HEK293 (cell line): ENCODE measurements at regions not wholly inside any gene's neighbourhood (a gene's known extent, or its start where the extent isn't known, plus 50 kb on each side); places are given as distances from the start of the nearest gene placed in this dataset.

ENCODE experiments used
- CTCF ChIA-PET: fragments of 350-600 bp; formaldehyde crosslinking; extraction: SDS; loops from one replicate; lab custom pipeline; 2021; ENCODE audit warnings: antibody characterized with exemption; lab: Yijun Ruan, JAX
- POLR2A ChIA-PET: fragments of 300-600 bp; formaldehyde crosslinking; extraction: SDS; loops from one replicate; lab custom pipeline; 2020; ENCODE audit warnings: antibody characterized with exemption, inconsistent platforms; lab: Yijun Ruan, JAX
- H3K27ac ChIP-seq: fragments of 200-500 bp; sonication (Bioruptor generic); 2 replicates; pipeline ENCODE4 v1.5.1; 2014; ENCODE audit warnings: low read depth, low read length, control low read depth, inconsistent platforms; ENCODE audit errors: extremely low read depth
- H3K36me3 ChIP-seq, 2 experiments: fragments of 200-500 bp in 1 of 2; sonication (Bioruptor generic) in 1 of 2; 1 replicate in 1 of 2; 2 replicates in 1 of 2; pipeline ENCODE4 v1.5.1; 2014 to 2017; ENCODE audit warnings: inconsistent platforms in 2 of 2, low read length in 2 of 2; ENCODE audit not compliant: control insufficient read depth in 2 of 2, insufficient read depth in 1 of 2
- H3K4me1 ChIP-seq: fragments of 200-500 bp; sonication (Bioruptor generic); 2 replicates; pipeline ENCODE4 v1.5.1; 2014; ENCODE audit warnings: mild to moderate bottlenecking, low read length, inconsistent platforms; ENCODE audit not compliant: control insufficient read depth, insufficient read depth
- H3K4me3 ChIP-seq: 2 replicates; pipeline ENCODE4 v1.5.1; 2011; ENCODE audit warnings: low read depth, mild to moderate bottlenecking, control low read depth, low read length, moderate library complexity
- H3K9me3 ChIP-seq: fragments of 200-500 bp; sonication (Bioruptor generic); 2 replicates; pipeline ENCODE4 v1.5.1; 2014; ENCODE audit warnings: low read depth, low read length, inconsistent platforms; ENCODE audit not compliant: control insufficient read depth, insufficient read depth
- GLI2 ChIP-seq: fragments of 450-650 bp; formaldehyde crosslinking; IDR thresholded peaks from 2 replicates; pipeline ENCODE4; 2017; ENCODE audit warnings: missing biosample characterization, missing genetic modification characterization, low read depth, borderline replicate concordance
- KLF10 ChIP-seq: fragments of 450-650 bp; IDR thresholded peaks from 2 replicates; pipeline ENCODE4 v1.5.1; 2018; ENCODE audit warnings: missing biosample characterization, mild to moderate bottlenecking, missing genetic modification characterization
- RBAK ChIP-seq: fragments of 450-650 bp; formaldehyde crosslinking; IDR thresholded peaks from 2 replicates; pipeline ENCODE4 v1.5.1; 2016; ENCODE audit warnings: missing biosample characterization, missing genetic modification characterization
- SETDB1 ChIP-seq: IDR thresholded peaks from one replicate; pipeline ENCODE4 v1.6.1; 2017; ENCODE audit warnings: mild to moderate bottlenecking, low read length, moderate library complexity, mixed read lengths; ENCODE audit not compliant: insufficient read length
- TCF7L2 ChIP-seq: IDR thresholded peaks from 2 replicates; pipeline ENCODE4 v1.6.1; 2011; ENCODE audit warnings: low read depth, mild to moderate bottlenecking, inconsistent platforms, low read length, moderate library complexity, borderline replicate concordance
- YY1 ChIP-seq: fragments of 450-650 bp; formaldehyde crosslinking; IDR thresholded peaks from 2 replicates; pipeline ENCODE4 v1.5.1; 2018; ENCODE audit warnings: missing biosample characterization, missing genetic modification characterization
- ZBTB49 ChIP-seq: fragments of 450-650 bp; formaldehyde crosslinking; IDR thresholded peaks from 2 replicates; pipeline ENCODE4 v1.5.1; 2016; ENCODE audit warnings: missing biosample characterization, missing genetic modification characterization, low read depth
- ZNF214 ChIP-seq: fragments of 450-650 bp; formaldehyde crosslinking; IDR thresholded peaks from 2 replicates; pipeline ENCODE4 v1.5.1; 2017; ENCODE audit warnings: missing biosample characterization, mild to moderate bottlenecking, missing genetic modification characterization, borderline replicate concordance
- ZNF248 ChIP-seq: fragments of 450-650 bp; formaldehyde crosslinking; IDR thresholded peaks from 2 replicates; pipeline ENCODE4 v1.5.1; 2017; ENCODE audit warnings: missing biosample characterization, missing genetic modification characterization
- ZNF26 ChIP-seq: fragments of 450-650 bp; formaldehyde crosslinking; IDR thresholded peaks from 2 replicates; pipeline ENCODE4 v1.5.1; 2016; ENCODE audit warnings: missing biosample characterization, missing genetic modification characterization
- ZNF266 ChIP-seq: fragments of 450-650 bp; formaldehyde crosslinking; IDR thresholded peaks from 2 replicates; pipeline ENCODE4 v1.5.1; 2016; ENCODE audit warnings: missing biosample characterization, missing genetic modification characterization, low read depth
- ZNF302 ChIP-seq: fragments of 450-650 bp; formaldehyde crosslinking; IDR thresholded peaks from 2 replicates; pipeline ENCODE4 v1.5.1; 2016; ENCODE audit warnings: missing biosample characterization, missing genetic modification characterization, low read depth
- ZNF423 ChIP-seq: fragments of 450-650 bp; formaldehyde crosslinking; IDR thresholded peaks from 2 replicates; pipeline ENCODE4 v1.5.1; 2016; ENCODE audit warnings: missing biosample characterization, missing genetic modification characterization
- ZNF571 ChIP-seq: fragments of 450-650 bp; formaldehyde crosslinking; IDR thresholded peaks from 2 replicates; pipeline ENCODE4 v1.5.0; 2017; ENCODE audit warnings: missing biosample characterization, missing genetic modification characterization
- ZNF624 ChIP-seq: fragments of 450-650 bp; formaldehyde crosslinking; IDR thresholded peaks from 2 replicates; pipeline ENCODE4 v1.5.1; 2017; ENCODE audit warnings: missing biosample characterization, missing genetic modification characterization
- ZNF654 ChIP-seq: fragments of 450-650 bp; formaldehyde crosslinking; IDR thresholded peaks from 2 replicates; pipeline ENCODE4 v1.5.1; 2016; ENCODE audit warnings: low read depth, missing biosample characterization, missing genetic modification characterization
- ZNF660 ChIP-seq: fragments of 450-650 bp; IDR thresholded peaks from 2 replicates; pipeline ENCODE4 v1.5.1; 2018; ENCODE audit warnings: missing biosample characterization, mild to moderate bottlenecking, missing genetic modification characterization
- ZNF670 ChIP-seq: fragments of 450-650 bp; formaldehyde crosslinking; IDR thresholded peaks from 2 replicates; pipeline ENCODE4 v1.5.1; 2016; ENCODE audit warnings: missing biosample characterization, missing genetic modification characterization, low read depth
- ZNF747 ChIP-seq: fragments of 450-650 bp; formaldehyde crosslinking; IDR thresholded peaks from 2 replicates; pipeline ENCODE4 v1.5.1; 2016; ENCODE audit warnings: missing biosample characterization, missing genetic modification characterization
- ZNF791 ChIP-seq: fragments of 450-650 bp; formaldehyde crosslinking; IDR thresholded peaks from 2 replicates; pipeline ENCODE4 v1.5.1; 2016; ENCODE audit warnings: missing biosample characterization, missing genetic modification characterization
- TF ChIP-seq, protein P1 (sequence below): fragments of 450-650 bp; formaldehyde crosslinking; conservative IDR thresholded peaks from 2 replicates; pipeline ENCODE4 v1.5.1; 2016; ENCODE audit warnings: low read depth, missing biosample characterization, missing genetic modification characterization
- TF ChIP-seq, protein P2 (sequence below): fragments of 450-650 bp; formaldehyde crosslinking; IDR thresholded peaks from 2 replicates; pipeline ENCODE4 v1.5.1; 2016; ENCODE audit warnings: missing biosample characterization, missing genetic modification characterization
- TF ChIP-seq, protein P3 (sequence below): fragments of 450-650 bp; formaldehyde crosslinking; optimal IDR thresholded peaks from 2 replicates; pipeline ENCODE3; 2016; ENCODE audit warnings: missing biosample characterization, mild to moderate bottlenecking, missing genetic modification characterization
- TF ChIP-seq, protein P4 (sequence below): fragments of 450-650 bp; formaldehyde crosslinking; IDR thresholded peaks from 2 replicates; pipeline ENCODE4 v1.5.1; 2016; ENCODE audit warnings: missing biosample characterization, missing genetic modification characterization

DNA sequence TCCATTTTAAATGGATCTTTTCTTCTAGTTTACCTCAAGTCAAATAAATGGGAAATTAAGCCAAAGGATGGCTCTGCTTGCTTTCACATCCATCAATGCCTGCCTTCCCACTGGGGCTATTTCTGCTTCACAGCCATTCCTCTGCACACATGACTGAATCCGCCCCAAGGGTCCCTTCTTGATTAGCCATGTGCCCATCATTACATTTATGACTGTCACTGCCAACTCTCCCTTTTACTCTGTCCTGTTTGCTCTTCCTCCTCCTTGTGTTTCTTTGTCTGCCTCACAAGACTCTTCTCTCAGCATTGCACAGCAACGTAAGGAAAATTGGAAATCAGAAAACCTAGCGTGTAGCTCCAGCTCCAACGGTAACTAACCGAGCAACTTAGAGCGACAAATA lies 410.2 kb downstream of the TBC1D4 start:
- H3K4me3 ChIP-seq, result no peak overlapping the region
- POLR2A ChIA-PET, result no interaction called here
- no peak overlapping the region for H3K27ac ChIP-seq
- H3K4me1 ChIP-seq, result no peaks in the 10 kb centered on the region
- CTCF ChIA-PET, result interaction anchor here (1.3 kb wide), 1 partner anchor 148 kb away, joined by 6 read pairs; no protein-coding TSS in a partner anchor
- no peaks in the 10 kb centered on the region for H3K36me3 ChIP-seq
- H3K9me3 ChIP-seq, result no peaks in the 10 kb centered on the region
- TF ChIP-seq ZNF248 (no peak), ZNF302 (no peak), ZNF26 (tag by site-specific recombination) (no peak), ZNF423 (tag by site-specific recombination) (no peak), ZNF747 (tag by site-specific recombination) (no peak)
- TF ChIP-seq, protein P1, sequence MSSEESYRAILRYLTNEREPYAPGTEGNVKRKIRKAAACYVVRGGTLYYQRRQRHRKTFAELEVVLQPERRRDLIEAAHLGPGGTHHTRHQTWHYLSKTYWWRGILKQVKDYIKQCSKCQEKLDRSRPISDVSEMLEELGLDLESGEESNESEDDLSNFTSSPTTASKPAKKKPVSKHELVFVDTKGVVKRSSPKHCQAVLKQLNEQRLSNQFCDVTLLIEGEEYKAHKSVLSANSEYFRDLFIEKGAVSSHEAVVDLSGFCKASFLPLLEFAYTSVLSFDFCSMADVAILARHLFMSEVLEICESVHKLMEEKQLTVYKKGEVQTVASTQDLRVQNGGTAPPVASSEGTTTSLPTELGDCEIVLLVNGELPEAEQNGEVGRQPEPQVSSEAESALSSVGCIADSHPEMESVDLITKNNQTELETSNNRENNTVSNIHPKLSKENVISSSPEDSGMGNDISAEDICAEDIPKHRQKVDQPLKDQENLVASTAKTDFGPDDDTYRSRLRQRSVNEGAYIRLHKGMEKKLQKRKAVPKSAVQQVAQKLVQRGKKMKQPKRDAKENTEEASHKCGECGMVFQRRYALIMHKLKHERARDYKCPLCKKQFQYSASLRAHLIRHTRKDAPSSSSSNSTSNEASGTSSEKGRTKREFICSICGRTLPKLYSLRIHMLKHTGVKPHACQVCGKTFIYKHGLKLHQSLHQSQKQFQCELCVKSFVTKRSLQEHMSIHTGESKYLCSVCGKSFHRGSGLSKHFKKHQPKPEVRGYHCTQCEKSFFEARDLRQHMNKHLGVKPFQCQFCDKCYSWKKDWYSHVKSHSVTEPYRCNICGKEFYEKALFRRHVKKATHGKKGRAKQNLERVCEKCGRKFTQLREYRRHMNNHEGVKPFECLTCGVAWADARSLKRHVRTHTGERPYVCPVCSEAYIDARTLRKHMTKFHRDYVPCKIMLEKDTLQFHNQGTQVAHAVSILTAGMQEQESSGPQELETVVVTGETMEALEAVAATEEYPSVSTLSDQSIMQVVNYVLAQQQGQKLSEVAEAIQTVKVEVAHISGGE (tag by site-specific recombination), result no peak

DNA sequence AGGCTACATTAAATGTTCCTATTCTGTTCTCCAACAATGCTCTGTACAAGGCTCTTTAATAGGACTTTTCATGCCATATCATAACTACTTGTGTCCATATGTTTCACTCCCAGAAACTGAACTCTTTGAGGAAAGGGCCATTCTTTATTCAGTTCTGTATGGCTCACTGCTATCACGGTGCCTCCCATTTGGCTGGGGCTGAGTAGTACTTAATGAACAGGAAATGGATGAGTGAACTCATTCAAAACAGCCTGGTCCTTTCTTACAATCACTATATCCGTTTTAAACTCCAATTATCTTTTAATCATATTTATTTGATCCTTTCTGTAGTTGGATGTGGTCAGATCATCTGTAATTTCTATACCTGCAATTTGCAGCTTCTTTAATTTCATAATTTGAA lies 410.6 kb downstream of the TBC1D4 start:
- ChIA-PET CTCF (no interaction called here), POLR2A (no interaction called here)
- Histone ChIP-seq H3K4me3 (no peak overlapping the region), H3K4me1 (no peaks in the 10 kb centered on the region), H3K36me3 (no peaks in the 10 kb centered on the region), H3K9me3 (no peaks in the 10 kb centered on the region), H3K27ac (no peak overlapping the region)
- TF ChIP-seq ZNF660 (no peak), ZBTB49 (no peak), TCF7L2 (no peak), YY1 (tag by site-specific recombination) (no peak), ZNF670 (tag by site-specific recombination) (no peak), ZNF266 (no peak), ZNF214 (tag by site-specific recombination) (no peak), KLF10 (no peak), ZNF791 (no peak), ZNF624 (no peak), GLI2 (tag by site-specific recombination) (no peak), RBAK (tag by site-specific recombination) (no peak), SETDB1 (no peak), ZNF654 (tag by site-specific recombination) (no peak), ZNF571 (no peak)
- TF ChIP-seq, protein P2, sequence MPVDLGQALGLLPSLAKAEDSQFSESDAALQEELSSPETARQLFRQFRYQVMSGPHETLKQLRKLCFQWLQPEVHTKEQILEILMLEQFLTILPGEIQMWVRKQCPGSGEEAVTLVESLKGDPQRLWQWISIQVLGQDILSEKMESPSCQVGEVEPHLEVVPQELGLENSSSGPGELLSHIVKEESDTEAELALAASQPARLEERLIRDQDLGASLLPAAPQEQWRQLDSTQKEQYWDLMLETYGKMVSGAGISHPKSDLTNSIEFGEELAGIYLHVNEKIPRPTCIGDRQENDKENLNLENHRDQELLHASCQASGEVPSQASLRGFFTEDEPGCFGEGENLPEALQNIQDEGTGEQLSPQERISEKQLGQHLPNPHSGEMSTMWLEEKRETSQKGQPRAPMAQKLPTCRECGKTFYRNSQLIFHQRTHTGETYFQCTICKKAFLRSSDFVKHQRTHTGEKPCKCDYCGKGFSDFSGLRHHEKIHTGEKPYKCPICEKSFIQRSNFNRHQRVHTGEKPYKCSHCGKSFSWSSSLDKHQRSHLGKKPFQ (tag by site-specific recombination), result no peak
- TF ChIP-seq, protein P3, sequence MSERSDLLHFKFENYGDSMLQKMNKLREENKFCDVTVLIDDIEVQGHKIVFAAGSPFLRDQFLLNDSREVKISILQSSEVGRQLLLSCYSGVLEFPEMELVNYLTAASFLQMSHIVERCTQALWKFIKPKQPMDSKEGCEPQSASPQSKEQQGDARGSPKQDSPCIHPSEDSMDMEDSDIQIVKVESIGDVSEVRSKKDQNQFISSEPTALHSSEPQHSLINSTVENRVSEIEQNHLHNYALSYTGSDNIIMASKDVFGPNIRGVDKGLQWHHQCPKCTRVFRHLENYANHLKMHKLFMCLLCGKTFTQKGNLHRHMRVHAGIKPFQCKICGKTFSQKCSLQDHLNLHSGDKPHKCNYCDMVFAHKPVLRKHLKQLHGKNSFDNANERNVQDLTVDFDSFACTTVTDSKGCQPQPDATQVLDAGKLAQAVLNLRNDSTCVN, result no peak
- TF ChIP-seq, protein P4, sequence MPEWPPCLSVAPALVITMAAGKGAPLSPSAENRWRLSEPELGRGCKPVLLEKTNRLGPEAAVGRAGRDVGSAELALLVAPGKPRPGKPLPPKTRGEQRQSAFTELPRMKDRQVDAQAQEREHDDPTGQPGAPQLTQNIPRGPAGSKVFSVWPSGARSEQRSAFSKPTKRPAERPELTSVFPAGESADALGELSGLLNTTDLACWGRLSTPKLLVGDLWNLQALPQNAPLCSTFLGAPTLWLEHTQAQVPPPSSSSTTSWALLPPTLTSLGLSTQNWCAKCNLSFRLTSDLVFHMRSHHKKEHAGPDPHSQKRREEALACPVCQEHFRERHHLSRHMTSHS (tag by site-specific recombination), result no peak
